Liver (tissue), 8 donors: ENCODE measurements at regions not wholly inside any gene's neighbourhood (a gene's known extent, or its start where the extent isn't known, plus 50 kb on each side); places are given as distances from the start of the nearest gene placed in this dataset.

Experiments used
- DNase-seq: peaks from one replicate; pipeline ENCODE4 v3.0.0-alpha.2; 2017; ENCODE audit warnings: low spot score
- H3K27ac ChIP-seq, 2 donors: one replicate each; pipeline ENCODE4 v1.7.0; 2013; ENCODE audit warnings: inconsistent platforms in 2 of 2, low read length in 2 of 2, control low read depth in 1 of 2, low read depth in 1 of 2, mild to moderate bottlenecking in 1 of 2
- H3K27me3 ChIP-seq, 4 donors: one replicate each; pipeline versions ENCODE4 v1.6.1 to v1.7.0; 2013; ENCODE audit warnings: low read length in 3 of 4, inconsistent platforms in 1 of 4, mild to moderate bottlenecking in 1 of 4, moderate library complexity in 1 of 4; ENCODE audit not compliant: control insufficient read depth in 4 of 4, insufficient read depth in 4 of 4
- H3K36me3 ChIP-seq, 4 donors: one replicate each; pipeline versions ENCODE4 v1.6.1 to v1.7.0; 2013; ENCODE audit warnings: low read length in 3 of 4, mild to moderate bottlenecking in 3 of 4, low read depth in 1 of 4, moderate library complexity in 1 of 4; ENCODE audit not compliant: control insufficient read depth in 4 of 4, insufficient read depth in 3 of 4
- H3K4me1 ChIP-seq, 4 donors: one replicate each; pipeline versions ENCODE4 v1.6.1 to v1.7.0; 2013; ENCODE audit warnings: low read length in 3 of 4, mild to moderate bottlenecking in 3 of 4, moderate library complexity in 1 of 4; ENCODE audit not compliant: control insufficient read depth in 4 of 4, insufficient read depth in 4 of 4
- H3K4me3 ChIP-seq, 3 donors: one replicate each; pipeline versions ENCODE4 v1.6.1 to v1.7.0; 2013; ENCODE audit warnings: low read length in 3 of 3, control low read depth in 1 of 3, low read depth in 1 of 3, mild to moderate bottlenecking in 1 of 3
- H3K9ac ChIP-seq, 2 donors: one replicate each; pipeline ENCODE4 v1.7.0; 2013; ENCODE audit warnings: low read length in 2 of 2, mild to moderate bottlenecking in 2 of 2, moderate library complexity in 2 of 2, control low read depth in 1 of 2, low read depth in 1 of 2
- H3K9me3 ChIP-seq, 4 donors: one replicate each; pipeline versions ENCODE4 v1.6.1 to v1.7.0; 2013; ENCODE audit warnings: low read length in 3 of 4; ENCODE audit not compliant: control insufficient read depth in 4 of 4
- EGR1 ChIP-seq, 2 donors: IDR thresholded peaks; 2 replicates each; pipeline ENCODE4 v1.6.1; 2016 to 2018; ENCODE audit warnings: antibody characterized with exemption in 2 of 2, low read depth in 2 of 2
- FOXA1 ChIP-seq: IDR thresholded peaks from 2 replicates; pipeline ENCODE4 v1.6.1; 2016; ENCODE audit warnings: antibody characterized with exemption
- FOXA2 ChIP-seq: IDR thresholded peaks from 2 replicates; pipeline ENCODE4 v1.6.1; 2016; ENCODE audit warnings: antibody characterized with exemption
- GABPA ChIP-seq, 2 donors: IDR thresholded peaks in 1 of 2; conservative IDR thresholded peaks in 1 of 2; 2 replicates each; pipeline ENCODE4 v1.6.1; 2016; ENCODE audit warnings: antibody characterized with exemption in 2 of 2, mild to moderate bottlenecking in 1 of 2, moderate library complexity in 1 of 2
- HNF4G ChIP-seq: IDR thresholded peaks from 2 replicates; pipeline ENCODE4 v1.6.1; 2016; ENCODE audit warnings: antibody characterized with exemption
- JUND ChIP-seq, 2 donors: IDR thresholded peaks; 2 replicates each; pipeline ENCODE4 v1.6.1; 2016; ENCODE audit warnings: antibody characterized with exemption in 2 of 2
- NR2F2 ChIP-seq: IDR thresholded peaks from 2 replicates; pipeline ENCODE4 v1.6.1; 2016; ENCODE audit warnings: antibody characterized with exemption
- RAD21 ChIP-seq, 2 donors: IDR thresholded peaks; 2 replicates each; pipeline ENCODE4 v1.6.1; 2016; ENCODE audit warnings: antibody characterized with exemption in 2 of 2, mild to moderate bottlenecking in 2 of 2
- RXRA ChIP-seq, 2 donors: IDR thresholded peaks; 2 replicates each; pipeline ENCODE4 v1.6.1; 2017 to 2018; ENCODE audit warnings: antibody characterized with exemption in 2 of 2, mild to moderate bottlenecking in 1 of 2
- SP1 ChIP-seq: IDR thresholded peaks from 2 replicates; pipeline ENCODE4 v1.6.1; 2018; ENCODE audit warnings: antibody characterized with exemption, mild to moderate bottlenecking
- TAF1 ChIP-seq: conservative IDR thresholded peaks from 2 replicates; pipeline ENCODE4 v1.6.1; 2016; ENCODE audit warnings: antibody characterized with exemption, mild to moderate bottlenecking
- YY1 ChIP-seq: IDR thresholded peaks from 2 replicates; pipeline ENCODE4 v1.6.1; 2016; ENCODE audit warnings: antibody characterized with exemption, mild to moderate bottlenecking
- WGBS: extraction: QIAGEN DNeasy Blood & Tissue Kit; methylation state at CpG from one replicate; pipeline ENCODE4 v1.1.7; 2013; 5-methylcytosine and 5-hydroxymethylcytosine counted together
- TF ChIP-seq, protein P1 (sequence below): IDR thresholded peaks from 2 replicates; pipeline ENCODE4 v1.6.1; 2016; ENCODE audit warnings: antibody characterized with exemption, mild to moderate bottlenecking
- TF ChIP-seq, protein P2 (sequence below): IDR thresholded peaks from 2 replicates; pipeline ENCODE4 v1.6.1; 2016; ENCODE audit warnings: antibody characterized with exemption
- TF ChIP-seq, protein P3 (sequence below): IDR thresholded peaks from 2 replicates; pipeline ENCODE4 v1.6.1; 2016; ENCODE audit warnings: antibody characterized with exemption
- TF ChIP-seq, protein P4 (sequence below): fragments of 150-350 bp; IDR thresholded peaks from 2 replicates; pipeline ENCODE4 v1.5.1; 2017; ENCODE audit warnings: improper control_type of control experiment, low read depth, low read length; ENCODE audit not compliant: missing input control
- TF ChIP-seq, protein P5 (sequence below): IDR thresholded peaks from 2 replicates; pipeline ENCODE4 v1.6.1; 2016; ENCODE audit warnings: antibody characterized with exemption
- donor health status: healthy.
- donor health status: healthy.
- donor health status: healthy.
- donor health status: healthy.
- donor health status: healthy.

DNA sequence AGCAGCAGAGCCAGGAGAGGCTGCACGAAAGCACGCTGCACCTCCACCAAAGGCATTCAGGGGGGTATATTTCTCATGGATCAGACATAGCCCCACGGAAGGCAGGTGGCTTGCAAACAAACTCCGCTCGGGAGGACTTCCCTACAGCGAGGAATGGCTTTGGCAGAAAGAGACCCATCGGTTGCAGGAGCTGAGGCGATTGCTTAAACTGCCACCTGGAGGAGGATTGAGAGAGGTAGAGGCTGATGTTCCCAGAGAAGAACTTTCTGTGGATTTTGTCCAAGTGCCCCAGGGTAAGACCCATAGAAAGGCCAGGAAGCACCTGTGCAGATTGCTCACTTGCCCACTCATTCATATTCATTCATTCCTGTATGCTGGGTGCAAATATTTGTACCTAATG is 89.1 kb downstream of the NEUROD6 start:
- Histone ChIP-seq H3K9me3 (peaks cover 0 to 2% (median 0%) of the 10 kb centered on the region in 4 donors), H3K27me3 (no peaks in the 10 kb centered on the region)
- WGBS = 56% methylated on average over 8 of the region's 8 CpGs

DNA sequence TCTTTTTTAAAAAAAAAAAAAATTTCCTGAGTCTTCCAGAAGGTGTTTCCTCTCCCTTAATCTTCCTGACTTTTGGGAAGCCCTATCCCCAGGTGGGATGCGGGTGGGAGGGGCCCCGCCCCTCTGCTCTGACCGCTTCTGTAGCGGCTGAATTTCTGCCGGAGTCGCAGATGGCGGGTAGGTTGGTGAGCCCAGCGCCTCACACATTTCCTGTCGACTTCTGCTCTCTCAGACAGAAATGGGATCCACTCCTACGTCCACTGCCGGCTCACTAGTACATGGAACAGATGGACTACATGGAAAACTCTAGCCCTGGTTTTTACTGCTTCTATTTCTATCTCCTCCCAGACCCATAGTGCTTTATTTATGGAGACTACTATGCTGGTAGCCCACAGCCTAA is 90.9 kb downstream of the NEUROD6 start:
- Histone ChIP-seq H3K9me3 (peaks cover 0 to 2% (median 0%) of the 10 kb centered on the region in 4 donors), H3K27ac (no peak overlapping the region), H3K27me3 (no peaks in the 10 kb centered on the region), H3K4me3 (no peak overlapping the region), H3K9ac (no peak overlapping the region), H3K4me1 (no peaks in the 10 kb centered on the region), H3K36me3 (no peaks in the 10 kb centered on the region)
- WGBS = 38% methylated on average over 11 of the region's 11 CpGs
- TF ChIP-seq SP1 (no peak), RXRA (IDR thresholded peaks at IDR 0.05) (no peak), NR2F2 (no peak), HNF4G (no peak), FOXA1 (no peak), GABPA (IDR thresholded peaks at IDR 0.05 in 1 of 2, conservative IDR thresholded peaks at IDR 0.05 in 1 of 2) (no peak)
- TF ChIP-seq, protein P1, sequence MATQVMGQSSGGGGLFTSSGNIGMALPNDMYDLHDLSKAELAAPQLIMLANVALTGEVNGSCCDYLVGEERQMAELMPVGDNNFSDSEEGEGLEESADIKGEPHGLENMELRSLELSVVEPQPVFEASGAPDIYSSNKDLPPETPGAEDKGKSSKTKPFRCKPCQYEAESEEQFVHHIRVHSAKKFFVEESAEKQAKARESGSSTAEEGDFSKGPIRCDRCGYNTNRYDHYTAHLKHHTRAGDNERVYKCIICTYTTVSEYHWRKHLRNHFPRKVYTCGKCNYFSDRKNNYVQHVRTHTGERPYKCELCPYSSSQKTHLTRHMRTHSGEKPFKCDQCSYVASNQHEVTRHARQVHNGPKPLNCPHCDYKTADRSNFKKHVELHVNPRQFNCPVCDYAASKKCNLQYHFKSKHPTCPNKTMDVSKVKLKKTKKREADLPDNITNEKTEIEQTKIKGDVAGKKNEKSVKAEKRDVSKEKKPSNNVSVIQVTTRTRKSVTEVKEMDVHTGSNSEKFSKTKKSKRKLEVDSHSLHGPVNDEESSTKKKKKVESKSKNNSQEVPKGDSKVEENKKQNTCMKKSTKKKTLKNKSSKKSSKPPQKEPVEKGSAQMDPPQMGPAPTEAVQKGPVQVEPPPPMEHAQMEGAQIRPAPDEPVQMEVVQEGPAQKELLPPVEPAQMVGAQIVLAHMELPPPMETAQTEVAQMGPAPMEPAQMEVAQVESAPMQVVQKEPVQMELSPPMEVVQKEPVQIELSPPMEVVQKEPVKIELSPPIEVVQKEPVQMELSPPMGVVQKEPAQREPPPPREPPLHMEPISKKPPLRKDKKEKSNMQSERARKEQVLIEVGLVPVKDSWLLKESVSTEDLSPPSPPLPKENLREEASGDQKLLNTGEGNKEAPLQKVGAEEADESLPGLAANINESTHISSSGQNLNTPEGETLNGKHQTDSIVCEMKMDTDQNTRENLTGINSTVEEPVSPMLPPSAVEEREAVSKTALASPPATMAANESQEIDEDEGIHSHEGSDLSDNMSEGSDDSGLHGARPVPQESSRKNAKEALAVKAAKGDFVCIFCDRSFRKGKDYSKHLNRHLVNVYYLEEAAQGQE = no peak
- TF ChIP-seq, protein P2, sequence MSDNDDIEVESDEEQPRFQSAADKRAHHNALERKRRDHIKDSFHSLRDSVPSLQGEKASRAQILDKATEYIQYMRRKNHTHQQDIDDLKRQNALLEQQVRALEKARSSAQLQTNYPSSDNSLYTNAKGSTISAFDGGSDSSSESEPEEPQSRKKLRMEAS = no peak
- DNase-seq = no peak

More for the DNA sequence above, 89.1 kb downstream of the NEUROD6 start:
- Histone ChIP-seq H3K4me3 (no peak overlapping the region), H3K36me3 (no peaks in the 10 kb centered on the region), H3K9ac (no peak overlapping the region), H3K4me1 (no peaks in the 10 kb centered on the region), H3K27ac (no peak overlapping the region)
- no peak for DNase-seq
- TF ChIP-seq SP1 = no peak
- TF ChIP-seq, protein P3, sequence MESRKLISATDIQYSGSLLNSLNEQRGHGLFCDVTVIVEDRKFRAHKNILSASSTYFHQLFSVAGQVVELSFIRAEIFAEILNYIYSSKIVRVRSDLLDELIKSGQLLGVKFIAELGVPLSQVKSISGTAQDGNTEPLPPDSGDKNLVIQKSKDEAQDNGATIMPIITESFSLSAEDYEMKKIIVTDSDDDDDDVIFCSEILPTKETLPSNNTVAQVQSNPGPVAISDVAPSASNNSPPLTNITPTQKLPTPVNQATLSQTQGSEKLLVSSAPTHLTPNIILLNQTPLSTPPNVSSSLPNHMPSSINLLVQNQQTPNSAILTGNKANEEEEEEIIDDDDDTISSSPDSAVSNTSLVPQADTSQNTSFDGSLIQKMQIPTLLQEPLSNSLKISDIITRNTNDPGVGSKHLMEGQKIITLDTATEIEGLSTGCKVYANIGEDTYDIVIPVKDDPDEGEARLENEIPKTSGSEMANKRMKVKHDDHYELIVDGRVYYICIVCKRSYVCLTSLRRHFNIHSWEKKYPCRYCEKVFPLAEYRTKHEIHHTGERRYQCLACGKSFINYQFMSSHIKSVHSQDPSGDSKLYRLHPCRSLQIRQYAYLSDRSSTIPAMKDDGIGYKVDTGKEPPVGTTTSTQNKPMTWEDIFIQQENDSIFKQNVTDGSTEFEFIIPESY = no peak
- TF ChIP-seq RXRA (IDR thresholded peaks at IDR 0.05) = no peak
- TF ChIP-seq, protein P4, sequence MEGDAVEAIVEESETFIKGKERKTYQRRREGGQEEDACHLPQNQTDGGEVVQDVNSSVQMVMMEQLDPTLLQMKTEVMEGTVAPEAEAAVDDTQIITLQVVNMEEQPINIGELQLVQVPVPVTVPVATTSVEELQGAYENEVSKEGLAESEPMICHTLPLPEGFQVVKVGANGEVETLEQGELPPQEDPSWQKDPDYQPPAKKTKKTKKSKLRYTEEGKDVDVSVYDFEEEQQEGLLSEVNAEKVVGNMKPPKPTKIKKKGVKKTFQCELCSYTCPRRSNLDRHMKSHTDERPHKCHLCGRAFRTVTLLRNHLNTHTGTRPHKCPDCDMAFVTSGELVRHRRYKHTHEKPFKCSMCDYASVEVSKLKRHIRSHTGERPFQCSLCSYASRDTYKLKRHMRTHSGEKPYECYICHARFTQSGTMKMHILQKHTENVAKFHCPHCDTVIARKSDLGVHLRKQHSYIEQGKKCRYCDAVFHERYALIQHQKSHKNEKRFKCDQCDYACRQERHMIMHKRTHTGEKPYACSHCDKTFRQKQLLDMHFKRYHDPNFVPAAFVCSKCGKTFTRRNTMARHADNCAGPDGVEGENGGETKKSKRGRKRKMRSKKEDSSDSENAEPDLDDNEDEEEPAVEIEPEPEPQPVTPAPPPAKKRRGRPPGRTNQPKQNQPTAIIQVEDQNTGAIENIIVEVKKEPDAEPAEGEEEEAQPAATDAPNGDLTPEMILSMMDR = no peak
- no peak for TF ChIP-seq YY1
- no peak for TF ChIP-seq HNF4G
- no peak for TF ChIP-seq EGR1 (IDR thresholded peaks at IDR 0.05; ENCODE audit: low read depth in 2 of 2)
- TF ChIP-seq FOXA2 = no peak
- TF ChIP-seq, protein P2 = no peak
- TF ChIP-seq, protein P1 = no peak
- no peak for TF ChIP-seq NR2F2
- TF ChIP-seq, protein P5, sequence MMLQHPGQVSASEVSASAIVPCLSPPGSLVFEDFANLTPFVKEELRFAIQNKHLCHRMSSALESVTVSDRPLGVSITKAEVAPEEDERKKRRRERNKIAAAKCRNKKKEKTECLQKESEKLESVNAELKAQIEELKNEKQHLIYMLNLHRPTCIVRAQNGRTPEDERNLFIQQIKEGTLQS = no peak
- no peak for TF ChIP-seq RAD21 (IDR thresholded peaks at IDR 0.05)
- no peak for TF ChIP-seq FOXA1
- TF ChIP-seq TAF1 = no peak
- no peak for TF ChIP-seq GABPA (IDR thresholded peaks at IDR 0.05 in 1 of 2, conservative IDR thresholded peaks at IDR 0.05 in 1 of 2)
- TF ChIP-seq JUND (IDR thresholded peaks at IDR 0.05) = no peak
